Stimulated activated CD4-positive, alpha-beta T cell treated with anti-CD3 and anti-CD28 coated beads, TNF-alpha, amount 100 ng/mL, for 4 hours (primary cell): ENCODE measurements at regions not wholly inside any gene's neighbourhood (a gene's known extent, or its start where the extent isn't known, plus 50 kb on each side); places are given as distances from the start of the nearest gene placed in this dataset.
"Not testable (repeated sequence)": the region's sequence is repeated elsewhere in the genome, so short reads cannot be mapped to it uniquely, and the experiment has no call there.

ENCODE experiments used
- DNase-seq, 3 experiments: peaks; one replicate each; pipeline ENCODE4 v3.0.0-alpha.2; 2020; ENCODE audit warnings: low read depth in 3 of 3

GRCh38 chr3:59411186-59411585 lies 361.4 kb upstream of the CFAP20DC start:
- DNase-seq = no peak

GRCh38 chr3:59408047-59408624 lies 358.3 kb upstream of the CFAP20DC start:
- DNase-seq = no peak

- DNase-seq = no peak
Observed at GRCh38 chr3:59407425-59407824, 357.6 kb upstream of the CFAP20DC start.

- DNase-seq = no peak
Observed at GRCh38 chr3:59406943-59407342, 357.1 kb upstream of the CFAP20DC start.

GRCh38 chr3:59404851-59405250 lies 355.0 kb upstream of the CFAP20DC start:
- DNase-seq = no peak

- no peak for DNase-seq
Observed at GRCh38 chr3:59404064-59404463, 354.2 kb upstream of the CFAP20DC start.

GRCh38 chr3:59401924-59402323 lies 352.1 kb upstream of the CFAP20DC start:
- DNase-seq = no peak

- DNase-seq = no peak
Observed at GRCh38 chr3:59392116-59392515, 342.3 kb upstream of the CFAP20DC start.

GRCh38 chr3:59391131-59391530 lies 341.3 kb upstream of the CFAP20DC start:
- DNase-seq = no peak

GRCh38 chr3:59388555-59389270 lies 338.9 kb upstream of the CFAP20DC start:
- no peak for DNase-seq

GRCh38 chr3:59386165-59386564 lies 336.3 kb upstream of the CFAP20DC start:
- DNase-seq = no peak

GRCh38 chr3:59385547-59385946 lies 335.7 kb upstream of the CFAP20DC start:
- no peak for DNase-seq

- DNase-seq = no peak
Observed at GRCh38 chr3:59381282-59381681, 331.5 kb upstream of the CFAP20DC start.

- no peak for DNase-seq
Observed at GRCh38 chr3:59380146-59380545, 330.3 kb upstream of the CFAP20DC start.

- no peak for DNase-seq
Observed at GRCh38 chr3:59374818-59375211, 325.0 kb upstream of the CFAP20DC start.

GRCh38 chr3:59374091-59374817 lies 324.4 kb upstream of the CFAP20DC start:
- DNase-seq = no peak

- DNase-seq = no peak
Observed at GRCh38 chr3:59372346-59372745, 322.5 kb upstream of the CFAP20DC start.

- DNase-seq = no peak
Observed at GRCh38 chr3:59368900-59369675, 319.3 kb upstream of the CFAP20DC start.

- DNase-seq = no peak
Observed at GRCh38 chr3:59367150-59367549, 317.3 kb upstream of the CFAP20DC start.

- no peak for DNase-seq
Observed at GRCh38 chr3:59366218-59366617, 316.4 kb upstream of the CFAP20DC start.

GRCh38 chr3:59364496-59364895 lies 314.7 kb upstream of the CFAP20DC start:
- no peak for DNase-seq

GRCh38 chr3:59360312-59360711 lies 310.5 kb upstream of the CFAP20DC start:
- DNase-seq = not testable (repeated sequence)
